Body of pancreas (tissue), 4 donors: ENCODE measurements at regions not wholly inside any gene's neighbourhood (a gene's known extent, or its start where the extent isn't known, plus 50 kb on each side); places are given as distances from the start of the nearest gene placed in this dataset.
"Not testable (repeated sequence)": the region's sequence is repeated elsewhere in the genome, so short reads cannot be mapped to it uniquely, and the experiment has no call there.

Source experiments
- ATAC-seq: fragments of 150-250 bp; one replicate; pipeline ENCODE4 v1.9.1; 2016
- DNase-seq, 4 donors: peaks; one replicate each; pipeline ENCODE4 v3.0.0-alpha.2; 2019
- H3K27ac ChIP-seq, 4 donors: fragments of 200-600 bp; sonication (generic); 1 replicate in 3 of 4; 2 replicates in 1 of 4; pipeline versions ENCODE4 v1.5.1 to v1.6.1; 2016 to 2019; ENCODE audit warnings: mild to moderate bottlenecking in 1 of 4, mixed read lengths in 1 of 4, moderate library complexity in 1 of 4
- H3K27me3 ChIP-seq, 2 donors: fragments of 200-600 bp; sonication (generic); one replicate each; pipeline ENCODE4 v1.6.0; 2016; ENCODE audit warnings: mild to moderate bottlenecking in 1 of 2
- H3K36me3 ChIP-seq, 2 donors: fragments of 200-600 bp; sonication (generic); replicated peaks in 1 of 2; 2 replicates each; pipeline ENCODE4 v1.5.1; 2016; ENCODE audit warnings: low read depth in 2 of 2; ENCODE audit not compliant: insufficient read depth in 1 of 2
- H3K4me1 ChIP-seq: fragments of 200-600 bp; sonication (generic); one replicate; pipeline ENCODE4 v1.6.0; 2016
- H3K4me3 ChIP-seq, 2 donors: fragments of 200-600 bp; sonication (generic); 1 replicate in 1 of 2; 2 replicates in 1 of 2; pipeline ENCODE4 v1.5.1; 2016 to 2019
- H3K9me3 ChIP-seq, 3 donors: fragments of 200-600 bp; sonication (generic); 1 replicate in 2 of 3; 2 replicates in 1 of 3; pipeline ENCODE4 v1.5.1; 2016
- CTCF ChIP-seq, 7 experiments: fragments of 450-650 bp in 4 of 7; fragments of 200-600 bp in 3 of 7; sonication (generic) in 3 of 7; IDR thresholded peaks; one replicate each; pipeline ENCODE4 v1.5.1; 2016 to 2019; ENCODE audit warnings: antibody characterized with exemption in 7 of 7
- POLR2A ChIP-seq, 3 donors: fragments of 450-650 bp; IDR thresholded peaks; one replicate each; pipeline ENCODE4 v1.6.1; 2016; ENCODE audit warnings: antibody characterized with exemption in 3 of 3, mild to moderate bottlenecking in 2 of 3
- WGBS, 2 donors: methylation state at CpG; one replicate each; pipeline ENCODE4 v1.1.5; 2017; 5-methylcytosine and 5-hydroxymethylcytosine counted together
- intact Hi-C: fragments of 100-400 bp; cut with DNase I; formaldehyde crosslinking; loops from one replicate; pipeline ENCODE4 v1.15.1; 2023

- Histone ChIP-seq H3K4me3 (no peak overlapping the region), H3K27ac (no peak overlapping the region), H3K4me1 (no peaks in the 10 kb centered on the region), H3K27me3 (no peaks in the 10 kb centered on the region), H3K9me3 (no peaks in the 10 kb centered on the region), H3K36me3 (no peaks in the 10 kb centered on the region)
- ATAC-seq (no peak), DNase-seq (no peak)
- TF ChIP-seq CTCF (IDR thresholded peaks at IDR 0.05), result no peak
- intact Hi-C loops, result no loop called here
Measured at GRCh38 chr1:103274886-103275285, 166.6 kb upstream of the COL11A1 start.

- no peak for TF ChIP-seq CTCF (IDR thresholded peaks at IDR 0.05)
- no peak for TF ChIP-seq POLR2A (IDR thresholded peaks at IDR 0.05)
- H3K9me3 ChIP-seq, result no peaks in the 10 kb centered on the region
- H3K27me3 ChIP-seq, result no peaks in the 10 kb centered on the region
- ATAC-seq, result no peak
- no peaks in the 10 kb centered on the region for H3K36me3 ChIP-seq
- H3K27ac ChIP-seq, result no peak overlapping the region
- no peak for DNase-seq
- no peaks in the 10 kb centered on the region for H3K4me1 ChIP-seq
- intact Hi-C loops, result no loop called here
- H3K4me3 ChIP-seq, result no peak overlapping the region
- 40 to 63% methylated on average over 3 of the region's 3 CpGs for WGBS, 2 donors
Measured at GRCh38 chr1:103273106-103273505, 164.8 kb upstream of the COL11A1 start.

- H3K27ac ChIP-seq, H3K27me3 ChIP-seq, DNase-seq, H3K4me1 ChIP-seq, H3K9me3 ChIP-seq, ATAC-seq, H3K36me3 ChIP-seq, intact Hi-C loops, H3K4me3 ChIP-seq: not testable (repeated sequence)
- 69 to 89% methylated on average over 1 of the region's 1 CpG for WGBS, 2 donors
Measured at GRCh38 chr1:103271471-103271870, 163.1 kb upstream of the COL11A1 start.

- Histone ChIP-seq H3K4me3 (no peak overlapping the region), H3K4me1 (no peaks in the 10 kb centered on the region), H3K27me3 (no peaks in the 10 kb centered on the region), H3K27ac (no peak overlapping the region), H3K9me3 (no peaks in the 10 kb centered on the region), H3K36me3 (no peaks in the 10 kb centered on the region)
- ATAC-seq (no peak), DNase-seq (no peak)
- TF ChIP-seq POLR2A (IDR thresholded peaks at IDR 0.05) (no peak), CTCF (IDR thresholded peaks at IDR 0.05) (no peak)
- intact Hi-C loops, result no loop called here
- 80 to 82% methylated on average over 1 of the region's 1 CpG for WGBS, 2 donors
Measured at GRCh38 chr1:103267893-103268292, 159.6 kb upstream of the COL11A1 start.

- no peaks in the 10 kb centered on the region for H3K27me3 ChIP-seq
- H3K4me1 ChIP-seq, result no peaks in the 10 kb centered on the region
- intact Hi-C loops, result no loop called here
- no peak overlapping the region for H3K27ac ChIP-seq
- H3K9me3 ChIP-seq, result no peaks in the 10 kb centered on the region
- ATAC-seq, result no peak
- no peaks in the 10 kb centered on the region for H3K36me3 ChIP-seq
- H3K4me3 ChIP-seq, result no peak overlapping the region
- no peak for TF ChIP-seq CTCF (IDR thresholded peaks at IDR 0.05)
- no peak for TF ChIP-seq POLR2A (IDR thresholded peaks at IDR 0.05)
- 47 to 65% methylated on average over 1 of the region's 1 CpG for WGBS, 2 donors
- DNase-seq, result no peak
Measured at GRCh38 chr1:103267266-103267665, 158.9 kb upstream of the COL11A1 start.
